K562 (cell line): ENCODE measurements at regions not wholly inside any gene's neighbourhood (a gene's known extent, or its start where the extent isn't known, plus 50 kb on each side); places are given as distances from the start of the nearest gene placed in this dataset.

ENCODE experiments used
- BMI1 ChIP-seq: fragments of 150-350 bp; IDR thresholded peaks from 2 replicates; pipeline ENCODE4 v1.6.1; 2014; ENCODE audit warnings: low read length
- CTCF ChIP-seq, 3 experiments: IDR thresholded peaks in 2 of 3; conservative IDR thresholded peaks in 1 of 3; 2 replicates each; pipeline ENCODE4 v1.5.1; 2011 to 2012; ENCODE audit warnings: low read length in 3 of 3, mild to moderate bottlenecking in 3 of 3, control low read depth in 2 of 3, improper control_type of control experiment in 1 of 3, inconsistent platforms in 1 of 3, low read depth in 1 of 3, mixed read lengths in 1 of 3, moderate library complexity in 1 of 3; ENCODE audit not compliant: insufficient read depth in 2 of 3
- ETV5 ChIP-seq: sonication (generic); formaldehyde crosslinking; IDR thresholded peaks from 2 replicates; pipeline ENCODE4 v1.4.0; 2020; ENCODE audit warnings: low read depth, mild to moderate bottlenecking, missing genetic modification reagents
- LARP7 ChIP-seq: fragments of 450-650 bp; IDR thresholded peaks from 2 replicates; pipeline ENCODE4 v1.6.1; 2016
- MLLT1 ChIP-seq, 2 experiments: fragments of 450-650 bp; IDR thresholded peaks; 2 replicates each; pipeline ENCODE4 v1.6.1; 2016
- MTA3 ChIP-seq: fragments of 450-650 bp; formaldehyde crosslinking; IDR thresholded peaks from 2 replicates; pipeline ENCODE4 v1.6.1; 2017; ENCODE audit warnings: mild to moderate bottlenecking, borderline replicate concordance
- MYC ChIP-seq, 2 experiments: fragments of 250-450 bp in 1 of 2; sonication (Bioruptor Pico) in 1 of 2; IDR thresholded peaks; 2 replicates each; pipeline versions ENCODE4 v1.5.1 to v1.6.1; 2012 to 2021; ENCODE audit warnings: low read depth in 2 of 2, borderline replicate concordance in 1 of 2, improper control_type of control experiment in 1 of 2, low read length in 1 of 2, mild to moderate bottlenecking in 1 of 2, moderate library complexity in 1 of 2
- SREBF1 ChIP-seq: fragments of 150-350 bp; IDR thresholded peaks from 2 replicates; pipeline ENCODE4 v1.6.1; 2014; ENCODE audit warnings: antibody characterized with exemption, low read depth, low read length, borderline replicate concordance

- TF ChIP-seq BMI1 (no peak), LARP7 (no peak), SREBF1 (no peak), MTA3 (no peak), MLLT1 (IDR thresholded peaks at IDR 0.05) (no peak), MYC (IDR thresholded peaks at IDR 0.05; ENCODE audit: low read depth, low read length) (no peak), MYC (CRISPR knock-in tag; IDR thresholded peaks at IDR 0.05; ENCODE audit: borderline replicate concordance, low read depth) (no peak), ETV5 (CRISPR knock-in tag) (no peak), CTCF (IDR thresholded peaks at IDR 0.05 in 2 of 3, conservative IDR thresholded peaks at IDR 0.05 in 1 of 3; ENCODE audit: insufficient read depth in 2 of 3, low read depth in 1 of 3, low read length in 3 of 3) (no peak)
Observed at GRCh38 chr12:84706374-84706773, 206.2 kb downstream of the SLC6A15 start.
